Dedifferentiated amniotic fluid mesenchymal stem cell (primary cell): ENCODE measurements at regions not wholly inside any gene's neighbourhood (a gene's known extent, or its start where the extent isn't known, plus 50 kb on each side); places are given as distances from the start of the nearest gene placed in this dataset.
"Not testable (repeated sequence)": the region's sequence is repeated elsewhere in the genome, so short reads cannot be mapped to it uniquely, and the experiment has no call there.

Experiments used
- DNase-seq: peaks from one replicate; pipeline ENCODE4 v3.0.0-alpha.2; 2016; ENCODE audit errors: extremely low spot score

DNA sequence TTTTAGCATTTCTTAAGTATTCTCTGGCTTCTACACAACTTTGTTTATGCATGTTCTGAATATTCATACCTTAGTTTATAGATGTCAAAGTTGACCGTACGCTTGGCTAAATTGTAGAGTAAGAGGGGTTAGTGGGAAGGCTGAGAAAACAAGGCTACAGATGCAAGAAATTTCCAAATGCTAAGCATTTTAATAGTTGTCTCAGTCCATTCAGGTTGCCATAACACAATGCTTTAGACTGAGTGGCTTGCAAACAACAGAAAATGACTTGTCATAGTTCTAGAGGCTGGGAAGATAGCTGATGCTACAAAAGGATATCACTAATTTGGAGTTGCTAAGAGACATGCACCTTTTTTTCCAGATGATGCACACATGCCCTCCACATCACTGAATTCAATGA, 53.0 kb upstream of the C1QTNF3 start:
- not testable (repeated sequence) for DNase-seq

- not testable (repeated sequence) for DNase-seq
These were observed 56.9 kb upstream of the C1QTNF3 start for GRCh38 chr5:34099891-34100290.

DNA sequence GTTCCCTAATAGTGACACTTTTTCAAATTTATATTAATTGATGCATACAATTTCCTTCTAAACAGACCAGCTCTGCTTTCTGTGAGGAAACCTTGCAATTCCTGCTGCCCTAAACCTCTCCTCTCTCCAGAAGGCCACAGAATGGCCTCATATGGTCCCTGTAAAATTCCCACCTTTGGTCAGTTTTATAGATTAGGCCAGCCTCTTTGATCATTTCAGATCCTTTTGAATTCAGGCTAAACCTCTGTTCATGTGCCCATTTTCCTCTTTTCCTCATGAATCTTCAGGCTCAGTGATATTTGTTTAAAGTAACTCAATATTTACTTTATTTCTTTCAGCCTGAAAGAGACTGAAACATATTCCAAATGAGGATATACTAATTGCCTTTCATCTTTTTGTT, 58.6 kb upstream of the C1QTNF3 start:
- DNase-seq = not testable (repeated sequence)

- DNase-seq = not testable (repeated sequence)
These were observed 65.9 kb upstream of the C1QTNF3 start for GRCh38 chr5:34108897-34109296.

DNA sequence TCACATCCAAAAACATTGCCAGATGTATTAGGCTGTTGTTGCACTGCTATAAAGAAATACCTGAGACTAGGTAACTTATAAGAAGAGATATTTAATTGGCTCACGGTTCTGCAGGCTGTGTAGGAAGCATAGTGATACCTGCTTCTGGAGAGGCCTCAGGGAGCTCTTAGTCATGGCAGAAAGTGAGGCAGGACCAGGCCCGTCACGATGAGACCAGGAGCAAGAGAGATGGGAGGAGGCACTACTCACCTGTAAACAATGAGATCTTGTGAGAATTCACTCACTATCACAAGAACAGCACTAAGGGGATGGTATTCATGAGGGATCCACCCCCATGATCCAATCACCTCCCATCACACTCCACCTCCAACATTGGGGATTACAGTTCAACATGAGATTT, 81.3 kb upstream of the C1QTNF3 start:
- not testable (repeated sequence) for DNase-seq

DNA sequence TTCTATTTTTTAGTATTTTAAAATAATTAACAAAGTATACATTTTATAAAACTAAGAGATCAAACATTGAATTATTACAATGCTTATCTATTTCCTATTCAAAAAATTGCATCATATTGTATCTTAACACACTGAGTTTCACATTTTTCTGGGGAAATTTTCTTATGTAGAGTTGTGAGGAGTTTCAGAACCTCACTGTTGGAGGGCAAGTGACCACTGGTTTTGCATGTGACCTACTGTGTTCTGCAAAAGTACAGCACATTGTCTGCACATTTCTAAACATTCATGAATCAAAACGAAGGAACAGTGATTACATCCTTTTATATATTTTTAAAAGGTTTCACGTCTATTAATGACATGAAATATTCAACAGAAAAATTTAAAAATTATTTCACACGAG, 82.3 kb upstream of the C1QTNF3 start:
- not testable (repeated sequence) for DNase-seq

- not testable (repeated sequence) for DNase-seq
These were observed 83.7 kb upstream of the C1QTNF3 start for GRCh38 chr5:34126741-34127140.

- not testable (repeated sequence) for DNase-seq
These were observed 84.8 kb upstream of the C1QTNF3 start for GRCh38 chr5:34127818-34128217.

GRCh38 chr5:34128890-34129289, 85.9 kb upstream of the C1QTNF3 start:
- not testable (repeated sequence) for DNase-seq

DNA sequence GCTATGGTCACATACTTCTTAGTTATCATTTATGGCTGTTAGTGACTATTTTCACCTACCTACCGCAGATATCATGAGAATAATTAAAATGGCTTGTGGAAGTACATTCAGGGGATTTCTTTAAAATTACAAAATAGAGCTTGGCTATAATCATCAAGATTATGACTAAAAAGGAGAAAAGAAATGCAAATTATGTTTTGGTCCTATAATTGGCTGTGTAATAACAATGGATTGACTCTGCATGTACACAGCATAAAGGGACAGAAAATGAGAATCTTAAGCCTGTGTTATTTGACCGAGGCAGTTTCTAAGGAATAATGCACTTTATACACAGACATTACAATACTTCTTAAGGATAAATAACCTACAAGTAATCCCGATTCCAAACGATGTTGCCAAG, 112.0 kb upstream of the C1QTNF3 start:
- not testable (repeated sequence) for DNase-seq

DNA sequence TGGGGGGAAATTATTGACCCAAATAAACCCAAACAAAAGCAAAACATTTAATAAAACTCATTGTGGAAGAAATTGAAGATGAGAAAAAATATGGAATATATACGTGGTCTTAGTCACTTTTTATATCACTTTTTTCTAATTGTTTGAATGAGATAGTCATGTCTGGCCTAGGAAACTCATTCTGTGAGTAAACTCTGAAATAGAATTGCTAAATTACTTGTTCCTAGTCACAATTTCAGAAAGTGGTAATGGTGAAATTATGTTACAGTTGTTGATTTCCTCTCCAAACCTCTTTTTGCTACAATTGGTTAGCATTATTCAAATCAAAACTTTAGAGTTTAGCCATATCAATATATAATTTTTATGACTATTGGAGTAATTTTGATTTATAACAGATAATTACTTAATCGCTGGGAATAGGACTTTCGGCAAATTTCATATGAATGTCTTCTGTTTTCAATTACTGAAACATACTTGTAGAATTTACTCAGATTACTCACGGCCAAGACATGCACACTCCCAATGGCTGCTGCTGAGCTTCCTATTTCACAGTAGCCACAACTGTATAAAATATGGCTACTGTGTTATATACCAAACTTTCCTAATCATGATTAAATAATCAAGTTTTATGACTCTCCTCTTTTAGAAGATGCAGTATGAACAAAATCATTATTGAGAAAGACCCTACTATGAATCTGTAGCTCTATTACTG, 113.8 kb upstream of the C1QTNF3 start:
- peak; percentile 72 for DNase-seq

DNA sequence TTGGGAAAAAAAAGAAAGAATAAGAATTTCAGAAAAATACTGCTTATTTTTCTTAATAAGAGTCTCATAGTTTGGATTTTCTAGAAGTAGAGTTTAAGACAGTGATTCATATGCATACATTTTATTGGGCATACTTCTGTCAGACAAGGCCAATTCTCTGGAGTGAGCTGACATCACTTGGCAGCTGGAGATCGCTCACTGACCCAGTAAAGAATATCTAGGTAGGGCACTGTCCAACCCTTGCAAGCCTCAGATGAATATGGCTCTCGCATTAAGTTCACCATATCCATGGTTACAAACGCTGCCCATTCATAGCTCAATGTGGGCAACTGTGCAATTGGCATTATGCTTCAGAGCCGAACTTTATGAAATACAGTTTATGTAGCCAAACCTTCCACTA, 117.9 kb upstream of the C1QTNF3 start:
- not testable (repeated sequence) for DNase-seq

DNA sequence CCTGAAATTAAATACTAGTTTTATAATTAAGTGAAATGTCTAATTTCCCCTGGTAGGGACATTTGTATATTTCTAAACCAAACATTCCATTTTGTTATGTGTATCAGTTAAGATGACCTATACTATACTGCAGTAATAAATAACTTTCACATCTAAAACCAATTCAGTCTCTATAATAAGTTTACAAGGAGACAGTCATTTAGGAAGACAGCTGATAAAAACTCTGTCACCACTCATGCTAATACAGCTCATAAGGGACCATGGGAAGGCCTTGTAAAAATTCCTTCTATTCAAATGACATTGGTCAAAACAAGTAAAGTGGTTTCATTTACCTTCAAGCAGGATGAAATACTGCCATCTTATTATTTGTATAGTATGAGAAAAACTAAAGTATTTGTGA, 128.4 kb upstream of the C1QTNF3 start:
- not testable (repeated sequence) for DNase-seq

- not testable (repeated sequence) for DNase-seq
These were observed 136.6 kb upstream of the C1QTNF3 start for GRCh38 chr5:34179453-34180190.

DNA sequence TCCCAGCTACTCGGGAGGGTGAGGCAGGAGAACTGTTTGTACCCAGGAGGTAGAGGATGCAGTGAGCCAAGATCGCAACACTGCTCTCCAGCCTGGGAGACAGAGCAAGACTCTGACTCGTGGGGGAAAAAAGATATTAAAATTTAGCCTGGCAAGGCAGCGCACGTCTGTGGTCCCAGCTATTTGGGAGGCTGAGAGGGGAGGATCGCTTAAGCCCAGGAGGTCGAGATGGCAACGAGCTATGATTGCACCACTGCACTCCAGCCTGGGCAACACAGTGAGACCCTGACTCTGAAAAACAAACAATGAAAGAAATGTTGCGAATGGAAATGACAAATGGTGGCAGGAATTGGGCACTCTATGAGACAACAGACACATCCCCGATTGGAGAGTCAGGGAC, 137.2 kb upstream of the C1QTNF3 start:
- DNase-seq = not testable (repeated sequence)

GRCh38 chr5:34180940-34181614, 138.1 kb upstream of the C1QTNF3 start:
- not testable (repeated sequence) for DNase-seq

DNA sequence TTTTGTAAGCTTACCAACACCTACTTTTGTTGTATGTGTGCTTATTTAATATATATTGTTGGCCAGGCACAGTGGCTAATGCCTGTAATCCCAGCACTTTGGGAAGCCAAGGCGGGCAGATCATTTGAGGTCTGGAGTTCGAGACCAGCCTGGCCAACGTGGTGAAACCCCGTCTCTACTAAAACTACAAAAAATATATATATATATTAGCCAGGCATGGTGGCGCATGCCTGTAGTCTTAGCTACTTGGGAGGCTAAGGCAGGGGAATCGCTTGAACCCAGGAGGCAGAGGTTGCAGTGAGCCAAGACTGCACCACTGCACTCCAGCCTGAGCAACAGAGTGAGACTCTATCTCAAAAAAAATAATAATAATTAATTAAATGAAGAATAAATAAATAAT, 142.0 kb upstream of the C1QTNF3 start:
- DNase-seq = not testable (repeated sequence)

DNA sequence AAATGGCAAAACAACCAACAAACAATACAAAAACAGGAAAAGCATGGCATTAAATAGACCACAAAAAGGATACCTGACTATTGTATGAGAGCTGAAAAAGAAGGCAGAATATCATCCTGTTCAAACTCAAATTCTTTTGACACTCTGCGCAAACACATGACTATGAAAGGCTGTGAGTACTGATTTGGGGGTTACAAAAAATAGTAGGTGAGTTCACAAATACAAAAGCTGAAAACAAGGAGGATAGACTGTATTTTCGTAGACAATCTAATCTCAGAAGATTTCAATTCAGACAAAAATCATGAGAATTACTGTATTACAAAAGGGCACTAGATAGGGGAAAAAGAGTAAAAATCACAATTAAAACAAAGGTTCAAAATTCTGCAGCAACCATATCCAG, 142.6 kb upstream of the C1QTNF3 start:
- not testable (repeated sequence) for DNase-seq

GRCh38 chr5:34186108-34186507, 143.1 kb upstream of the C1QTNF3 start:
- DNase-seq = not testable (repeated sequence)

DNA sequence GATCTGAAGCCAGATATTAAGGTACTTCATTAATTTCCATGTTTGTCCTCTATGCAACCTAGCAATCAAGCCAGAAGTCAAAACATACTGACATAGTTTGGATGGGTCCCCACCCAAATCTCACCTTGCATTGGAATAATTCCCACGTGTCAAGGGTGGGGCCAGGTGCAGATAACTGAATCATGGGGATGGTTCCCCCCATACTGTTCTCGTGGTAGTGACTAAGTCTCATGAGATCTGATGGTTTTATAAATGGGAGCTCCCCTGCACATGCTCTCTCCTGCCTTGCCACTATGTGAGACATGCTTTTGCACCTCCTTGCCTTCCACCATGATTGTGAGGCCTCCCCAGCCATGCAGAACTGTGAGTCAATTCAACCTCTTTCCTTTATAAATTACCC, 143.9 kb upstream of the C1QTNF3 start:
- not testable (repeated sequence) for DNase-seq

DNA sequence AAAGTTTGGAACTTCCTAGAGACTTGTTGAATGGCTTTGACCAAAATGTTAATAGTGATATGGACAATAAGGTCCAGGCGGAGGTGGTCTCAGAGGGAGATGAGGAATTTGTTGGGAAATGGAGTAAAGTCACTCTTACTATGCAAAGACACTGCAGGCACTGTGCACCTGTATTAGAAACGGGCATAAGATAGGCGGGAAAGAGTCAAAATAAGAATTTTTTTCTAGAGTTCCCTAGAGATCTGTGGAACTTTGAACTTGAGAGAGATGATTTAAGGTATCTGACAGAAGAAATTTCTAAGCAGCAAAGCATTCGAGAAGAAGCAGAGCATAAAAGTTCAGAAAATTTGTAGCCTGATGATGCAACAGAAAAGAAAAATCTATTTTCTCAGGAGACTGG, 144.4 kb upstream of the C1QTNF3 start:
- DNase-seq = not testable (repeated sequence)

GRCh38 chr5:34188001-34188822, 145.2 kb upstream of the C1QTNF3 start:
- DNase-seq = not testable (repeated sequence)
